Spleen (tissue), 7 donors: ENCODE measurements at regions not wholly inside any gene's neighbourhood (a gene's known extent, or its start where the extent isn't known, plus 50 kb on each side); places are given as distances from the start of the nearest gene placed in this dataset.

ENCODE experiments used
- CTCF ChIP-seq, 11 experiments: fragments of 200-600 bp in 7 of 11; fragments of 450-650 bp in 4 of 11; sonication (generic) in 4 of 11; IDR thresholded peaks in 8 of 11; conservative IDR thresholded peaks in 3 of 11; 1 replicate in 7 of 11; 2 replicates in 4 of 11; pipeline versions ENCODE4 v1.4.0 to v1.8.0; 2016 to 2021; ENCODE audit warnings: antibody characterized with exemption in 11 of 11, inconsistent platforms in 4 of 11, mild to moderate bottlenecking in 1 of 11
- POLR2A ChIP-seq, 3 donors: fragments of 450-650 bp; IDR thresholded peaks; one replicate each; pipeline ENCODE4 v1.5.1; 2017; ENCODE audit warnings: antibody characterized with exemption in 3 of 3, mild to moderate bottlenecking in 1 of 3
- POLR2AphosphoS5 ChIP-seq, 3 donors: sonication (generic); formaldehyde crosslinking; IDR thresholded peaks; one replicate each; pipeline ENCODE4 v1.5.1; 2017; ENCODE audit warnings: antibody characterized with exemption in 3 of 3
- donor health status: DM: no; HTN: no; CAD: no; lungs with moderate emphysema.
- donor health status: DM: no; HTN: no; CAD: no.
- donor health status: DM: no; HTN: no; CAD: no.

- TF ChIP-seq CTCF (IDR thresholded peaks at IDR 0.05 in 8 of 11, conservative IDR thresholded peaks at IDR 0.05 in 3 of 11) = no peak
- no peak for TF ChIP-seq POLR2A (IDR thresholded peaks at IDR 0.05)
- TF ChIP-seq POLR2AphosphoS5 (IDR thresholded peaks at IDR 0.05) = no peak
Measured at GRCh38 chrX:5236749-5237148, 991.9 kb downstream of the NLGN4X start.
